IPS-18c (cell line): ENCODE measurements at regions not wholly inside any gene's neighbourhood (a gene's known extent, or its start where the extent isn't known, plus 50 kb on each side); places are given as distances from the start of the nearest gene placed in this dataset.
A peak's percentile ranks its signal among the peaks of the same experiment; 100 is the strongest.
"Not testable (repeated sequence)": the region's sequence is repeated elsewhere in the genome, so short reads cannot be mapped to it uniquely, and the experiment has no call there.

Experiments
- H3K4me3 ChIP-seq: 2 replicates; pipeline ENCODE4 v1.7.0; 2013; ENCODE audit warnings: low read depth, mild to moderate bottlenecking, low read length, moderate library complexity; ENCODE audit not compliant: insufficient read depth
- H3K9me3 ChIP-seq: one replicate; pipeline ENCODE4 v1.6.1; 2013; ENCODE audit warnings: mild to moderate bottlenecking, low read length, moderate library complexity; ENCODE audit not compliant: control insufficient read depth, insufficient read depth

GRCh38 chr18:961644-962355 is 57.1 kb downstream of the ADCYAP1 start:
- H3K4me3 ChIP-seq, result peak overlapping the region; percentile 22; the same call in 1 of the 2 replicates
- no peaks in the 10 kb centered on the region for H3K9me3 ChIP-seq

GRCh38 chr18:963276-963675 is 58.6 kb downstream of the ADCYAP1 start:
- Histone ChIP-seq H3K4me3 (no peak overlapping the region), H3K9me3 (no peaks in the 10 kb centered on the region)

- Histone ChIP-seq H3K9me3 (no peaks in the 10 kb centered on the region), H3K4me3 (no peak overlapping the region)
These were observed 61.5 kb downstream of the ADCYAP1 start for GRCh38 chr18:965921-966758.

DNA sequence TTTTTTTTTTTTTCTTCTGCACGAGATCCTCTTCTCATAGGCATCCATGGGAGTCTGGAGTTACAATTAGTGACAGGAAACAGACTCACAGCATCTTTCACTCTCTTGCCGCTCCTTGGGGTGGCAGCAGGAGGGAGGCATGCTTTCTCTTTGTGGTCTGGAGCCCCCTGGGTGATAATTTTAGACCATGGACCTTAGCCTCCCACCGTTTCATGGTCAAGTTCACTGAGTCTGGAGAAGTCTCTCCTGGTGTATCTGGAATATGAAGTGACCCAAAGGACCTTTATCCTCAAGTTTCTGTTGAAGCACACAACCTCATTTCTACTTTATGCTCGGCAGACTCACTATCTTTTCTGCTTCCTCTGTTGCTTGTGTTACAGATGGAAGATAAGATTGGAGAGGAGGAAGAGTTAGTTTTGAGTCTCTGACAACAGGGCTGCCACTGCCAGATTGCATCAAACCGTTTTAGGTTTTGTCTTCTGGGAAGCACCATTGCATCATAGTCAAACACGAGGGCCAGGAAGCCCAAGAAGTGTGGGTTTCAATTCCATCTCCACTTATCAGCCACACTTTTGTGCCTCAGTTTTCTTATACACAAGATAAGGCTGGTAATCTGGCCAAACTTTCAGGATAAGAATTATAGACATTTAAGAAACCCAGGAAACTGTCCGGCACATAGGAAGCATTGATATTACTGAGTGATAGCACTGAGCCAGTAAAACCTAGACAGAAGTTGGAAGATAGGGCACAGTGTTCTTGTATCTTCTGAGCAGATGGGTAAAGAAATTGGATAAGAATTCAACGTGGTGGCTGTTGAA is 62.3 kb downstream of the ADCYAP1 start:
- Histone ChIP-seq H3K4me3 (no peak overlapping the region), H3K9me3 (no peaks in the 10 kb centered on the region)

GRCh38 chr18:968910-969309 is 64.2 kb downstream of the ADCYAP1 start:
- not testable (repeated sequence) for H3K9me3 ChIP-seq, H3K4me3 ChIP-seq

- H3K4me3 ChIP-seq, H3K9me3 ChIP-seq: not testable (repeated sequence)
These were observed 64.6 kb downstream of the ADCYAP1 start for GRCh38 chr18:969311-969710.

DNA sequence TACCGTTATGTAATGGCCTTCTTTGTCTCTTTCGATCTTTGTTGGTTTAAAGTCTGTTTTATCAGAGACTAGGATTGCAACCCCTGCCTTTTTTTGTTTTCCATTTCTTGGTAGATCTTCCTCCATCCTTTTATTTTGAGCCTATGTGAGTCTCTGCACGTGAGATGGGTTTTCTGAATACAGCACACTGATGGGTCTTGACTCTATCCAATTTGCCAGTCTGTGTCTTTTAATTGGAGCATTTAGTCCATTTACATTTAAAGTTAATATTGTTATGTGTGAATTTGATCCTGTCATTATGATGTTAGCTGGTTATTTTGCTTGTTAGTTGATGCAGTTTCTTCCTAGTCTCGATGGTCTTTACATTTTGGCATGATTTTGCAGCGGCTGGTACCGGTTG is 69.9 kb downstream of the ADCYAP1 start:
- H3K4me3 ChIP-seq, result not testable (repeated sequence)

GRCh38 chr18:976393-977128 is 71.9 kb downstream of the ADCYAP1 start:
- H3K9me3 ChIP-seq, result not testable (repeated sequence)
- H3K4me3 ChIP-seq, result peak overlapping the region; percentile 24; the same call in 1 of the 2 replicates

More for the DNA sequence above, 69.9 kb downstream of the ADCYAP1 start:
- not testable (repeated sequence) for H3K9me3 ChIP-seq

DNA sequence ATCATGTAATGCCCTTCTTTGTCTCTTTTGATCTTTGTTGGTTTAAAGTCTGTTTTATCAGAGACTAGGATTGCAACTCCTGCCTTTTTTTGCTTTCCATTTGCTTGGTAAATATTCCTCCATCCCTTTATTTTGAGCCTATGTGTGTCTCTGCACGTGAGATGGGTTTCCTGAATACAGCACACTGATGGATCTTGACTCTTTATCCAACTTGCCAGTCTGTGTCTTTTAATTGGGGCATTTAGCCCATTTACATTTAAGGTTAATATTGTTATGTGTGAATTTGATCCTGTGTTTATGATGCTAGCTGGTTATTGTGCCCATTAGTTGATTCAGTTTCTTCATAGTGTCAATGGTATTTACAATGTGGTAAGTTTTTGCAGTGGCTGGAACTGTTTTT is 72.7 kb downstream of the ADCYAP1 start:
- H3K9me3 ChIP-seq, result not testable (repeated sequence)
- peak overlapping the region; percentile 24; the same call in 1 of the 2 replicates for H3K4me3 ChIP-seq

DNA sequence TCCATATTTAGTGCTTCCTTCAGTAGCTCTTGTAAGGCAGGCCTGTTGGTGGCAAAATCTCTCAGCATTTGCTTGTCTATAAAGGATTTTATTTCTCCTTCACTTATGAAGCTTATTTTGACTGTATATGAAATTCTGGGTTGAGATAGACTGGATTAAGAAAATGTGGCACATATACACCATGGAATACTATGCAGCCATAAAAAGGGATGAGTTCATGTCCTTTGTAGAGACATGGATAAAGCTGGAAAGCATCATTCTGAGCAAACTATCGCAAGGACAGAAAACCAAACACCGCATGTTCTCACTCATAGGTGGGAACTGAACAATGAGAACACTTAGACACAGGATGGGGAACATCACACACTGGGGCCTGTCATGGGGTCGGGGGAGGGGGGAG is 73.1 kb downstream of the ADCYAP1 start:
- not testable (repeated sequence) for H3K9me3 ChIP-seq, H3K4me3 ChIP-seq

- H3K4me3 ChIP-seq, result no peak overlapping the region
These were observed 75.9 kb downstream of the ADCYAP1 start for GRCh38 chr18:980586-980985.

DNA sequence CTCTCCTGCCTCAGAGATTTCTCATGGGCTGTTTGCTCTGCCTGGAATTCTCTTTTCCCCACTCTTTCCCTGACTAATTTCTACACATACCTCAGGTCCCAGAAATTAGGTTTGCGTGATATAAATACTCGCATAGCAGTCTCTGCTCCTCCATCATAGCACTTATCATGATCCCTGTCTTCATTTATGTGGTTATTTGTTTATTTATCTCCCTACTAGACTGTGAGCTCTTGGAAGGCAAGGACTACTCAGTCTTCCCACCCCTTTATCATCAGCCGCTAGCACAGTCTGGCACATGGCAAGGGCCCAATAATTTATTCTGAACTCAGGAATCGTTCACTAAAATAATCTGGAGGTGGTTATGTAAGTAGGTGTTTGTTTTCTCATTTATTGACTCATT is 79.3 kb downstream of the ADCYAP1 start:
- Histone ChIP-seq H3K9me3 (no peaks in the 10 kb centered on the region), H3K4me3 (no peak overlapping the region)

More at GRCh38 chr18:980586-980985, 75.9 kb downstream of the ADCYAP1 start:
- no peaks in the 10 kb centered on the region for H3K9me3 ChIP-seq

GRCh38 chr18:985212-985661 is 80.6 kb downstream of the ADCYAP1 start:
- Histone ChIP-seq H3K9me3 (no peaks in the 10 kb centered on the region), H3K4me3 (no peak overlapping the region)

- Histone ChIP-seq H3K4me3 (no peak overlapping the region), H3K9me3 (no peaks in the 10 kb centered on the region)
These were observed 81.4 kb downstream of the ADCYAP1 start for GRCh38 chr18:986051-986450.

DNA sequence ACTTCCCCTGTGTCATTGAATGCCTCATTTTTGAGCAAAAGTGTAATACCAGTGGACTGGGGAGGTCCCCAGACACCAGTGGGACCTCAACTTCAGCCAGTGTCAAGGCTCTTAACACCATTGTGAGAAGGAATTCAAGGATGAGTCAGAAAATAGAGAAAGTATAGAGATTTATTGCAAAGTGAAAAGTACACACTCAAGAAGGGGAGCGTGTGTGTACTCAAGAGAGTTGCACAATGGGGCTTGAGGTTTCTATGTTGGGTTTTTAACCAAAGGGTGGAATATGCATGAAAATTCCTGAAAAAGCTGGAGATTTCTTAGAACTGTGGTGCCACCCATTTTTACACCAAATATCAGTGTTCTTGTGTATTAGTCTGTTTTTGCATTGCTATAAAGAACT is 81.9 kb downstream of the ADCYAP1 start:
- Histone ChIP-seq H3K9me3 (no peaks in the 10 kb centered on the region), H3K4me3 (no peak overlapping the region)

DNA sequence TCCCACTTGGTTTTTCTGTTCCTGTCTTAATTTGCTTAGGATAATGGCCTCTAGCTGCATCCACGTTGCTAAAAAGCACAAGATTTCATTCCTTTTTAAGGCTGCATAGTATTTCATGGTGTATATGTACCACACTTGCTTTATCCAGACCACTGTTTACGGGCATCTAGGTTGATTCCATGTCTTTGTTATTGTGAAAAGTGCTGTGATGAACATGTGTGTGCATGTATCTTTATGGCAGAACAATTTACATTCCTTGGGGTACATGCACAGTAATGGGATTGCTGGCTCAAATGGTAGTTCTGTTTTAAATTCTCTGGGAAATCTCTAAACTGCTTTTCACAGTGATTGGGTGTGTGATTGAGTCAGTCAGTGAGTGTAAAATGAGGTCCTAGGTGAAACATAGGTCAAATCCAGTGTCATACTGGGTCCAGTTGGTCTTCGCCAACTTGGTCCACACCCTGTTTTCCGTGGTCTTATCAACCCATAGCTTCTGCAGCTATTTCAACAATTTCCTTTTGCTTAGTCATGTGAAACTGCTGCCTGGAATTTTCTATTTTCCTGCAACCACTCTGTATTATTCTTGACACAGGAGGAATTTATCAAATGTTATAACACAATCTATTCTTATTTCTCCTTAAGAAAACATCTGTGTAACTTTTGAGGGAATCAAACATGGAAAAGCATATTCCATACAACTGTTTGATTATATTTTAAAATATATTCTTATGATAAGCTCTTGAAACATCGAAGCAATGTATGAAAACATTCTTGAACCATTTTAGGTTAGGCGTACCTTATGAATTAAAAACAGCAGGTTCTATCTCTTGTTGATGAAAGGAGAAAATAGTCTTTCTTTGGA is 82.9 kb downstream of the ADCYAP1 start:
- Histone ChIP-seq H3K4me3 (no peak overlapping the region), H3K9me3 (no peaks in the 10 kb centered on the region)
